Sigmoid colon (tissue), 6 donors: ENCODE measurements at regions not wholly inside any gene's neighbourhood (a gene's known extent, or its start where the extent isn't known, plus 50 kb on each side); places are given as distances from the start of the nearest gene placed in this dataset.

Experiments
- DNase-seq: peaks from one replicate; pipeline ENCODE4 v3.0.0-alpha.2; 2019
- H3K27ac ChIP-seq, 4 donors: fragments of 200-600 bp; sonication (generic); one replicate each; pipeline ENCODE4 v1.5.1; 2016 to 2019; ENCODE audit warnings: mild to moderate bottlenecking in 1 of 4
- H3K27me3 ChIP-seq, 3 donors: fragments of 200-600 bp; sonication (generic); one replicate each; pipeline ENCODE4 v1.5.1; 2019; ENCODE audit warnings: mild to moderate bottlenecking in 1 of 3
- H3K36me3 ChIP-seq, 4 donors: fragments of 200-600 bp; sonication (generic); one replicate each; pipeline ENCODE4 v1.5.1; 2016 to 2019
- H3K4me1 ChIP-seq, 4 donors: fragments of 200-600 bp; sonication (generic); one replicate each; pipeline ENCODE4 v1.5.1; 2017 to 2019
- H3K4me3 ChIP-seq, 4 donors: fragments of 200-600 bp; sonication (generic); one replicate each; pipeline ENCODE4 v1.5.1; 2017 to 2019; ENCODE audit warnings: mild to moderate bottlenecking in 2 of 4, moderate library complexity in 1 of 4
- H3K9me3 ChIP-seq, 4 donors: fragments of 200-600 bp in 3 of 4; sonication (generic) in 3 of 4; one replicate each; pipeline versions ENCODE4 v1.5.1 to v1.6.1; 2013 to 2019
- EP300 ChIP-seq, 4 donors: sonication (generic); formaldehyde crosslinking; IDR thresholded peaks; one replicate each; pipeline ENCODE4 v1.6.1; 2017; ENCODE audit warnings: antibody characterized with exemption in 4 of 4
- POLR2A ChIP-seq, 2 donors: fragments of 450-650 bp; IDR thresholded peaks; one replicate each; pipeline ENCODE4 v1.6.1; 2016; ENCODE audit warnings: antibody characterized with exemption in 2 of 2, mild to moderate bottlenecking in 2 of 2, moderate library complexity in 2 of 2
- POLR2AphosphoS5 ChIP-seq, 4 donors: sonication (generic); formaldehyde crosslinking; IDR thresholded peaks; one replicate each; pipeline ENCODE4 v1.6.1; 2017; ENCODE audit warnings: antibody characterized with exemption in 4 of 4
- WGBS, 2 donors: extraction: QIAGEN DNeasy Blood & Tissue Kit; methylation state at CpG; one replicate each; pipeline ENCODE4 v1.1.7; 2013; 5-methylcytosine and 5-hydroxymethylcytosine counted together
- intact Hi-C: fragments of 100-400 bp; cut with DNase I; formaldehyde crosslinking; loops from one replicate; pipeline ENCODE4 v1.15.1; 2023
- TF ChIP-seq, protein P1 (sequence below), 4 experiments: fragments of 450-650 bp in 3 of 4; fragments of 200-600 bp in 1 of 4; IDR thresholded peaks; one replicate each; pipeline ENCODE4 v1.5.1; 2016 to 2019; ENCODE audit warnings: antibody characterized with exemption in 4 of 4, mild to moderate bottlenecking in 3 of 4, moderate library complexity in 2 of 4
- donor health status: healthy with polysubstance abuse.
- donor health status: healthy.

GRCh38 chr1:171420810-171421209, 64.5 kb upstream of the PRRC2C start:
- H3K27me3 ChIP-seq: no peaks in the 10 kb centered on the region
- no peak overlapping the region for H3K4me3 ChIP-seq
- TF ChIP-seq POLR2AphosphoS5 (IDR thresholded peaks at IDR 0.05) (no peak), POLR2A (IDR thresholded peaks at IDR 0.05) (no peak)
- no peak for DNase-seq
- H3K4me1 ChIP-seq: no peaks in the 10 kb centered on the region
- intact Hi-C loops: no loop called here
- no peaks in the 10 kb centered on the region for H3K9me3 ChIP-seq
- H3K36me3 ChIP-seq: no peaks in the 10 kb centered on the region
- H3K27ac ChIP-seq: no peak overlapping the region

GRCh38 chr1:171421413-171422020, 63.8 kb upstream of the PRRC2C start:
- H3K27me3 ChIP-seq: no peaks in the 10 kb centered on the region
- no peak overlapping the region for H3K4me3 ChIP-seq
- WGBS, 2 donors: 65 to 74% methylated on average over 10 of the region's 10 CpGs
- intact Hi-C loops: no loop called here
- TF ChIP-seq POLR2A (IDR thresholded peaks at IDR 0.05): no peak
- no peak for TF ChIP-seq EP300 (IDR thresholded peaks at IDR 0.05)
- TF ChIP-seq, protein P1, sequence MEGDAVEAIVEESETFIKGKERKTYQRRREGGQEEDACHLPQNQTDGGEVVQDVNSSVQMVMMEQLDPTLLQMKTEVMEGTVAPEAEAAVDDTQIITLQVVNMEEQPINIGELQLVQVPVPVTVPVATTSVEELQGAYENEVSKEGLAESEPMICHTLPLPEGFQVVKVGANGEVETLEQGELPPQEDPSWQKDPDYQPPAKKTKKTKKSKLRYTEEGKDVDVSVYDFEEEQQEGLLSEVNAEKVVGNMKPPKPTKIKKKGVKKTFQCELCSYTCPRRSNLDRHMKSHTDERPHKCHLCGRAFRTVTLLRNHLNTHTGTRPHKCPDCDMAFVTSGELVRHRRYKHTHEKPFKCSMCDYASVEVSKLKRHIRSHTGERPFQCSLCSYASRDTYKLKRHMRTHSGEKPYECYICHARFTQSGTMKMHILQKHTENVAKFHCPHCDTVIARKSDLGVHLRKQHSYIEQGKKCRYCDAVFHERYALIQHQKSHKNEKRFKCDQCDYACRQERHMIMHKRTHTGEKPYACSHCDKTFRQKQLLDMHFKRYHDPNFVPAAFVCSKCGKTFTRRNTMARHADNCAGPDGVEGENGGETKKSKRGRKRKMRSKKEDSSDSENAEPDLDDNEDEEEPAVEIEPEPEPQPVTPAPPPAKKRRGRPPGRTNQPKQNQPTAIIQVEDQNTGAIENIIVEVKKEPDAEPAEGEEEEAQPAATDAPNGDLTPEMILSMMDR (IDR thresholded peaks at IDR 0.05): no peak
- TF ChIP-seq POLR2AphosphoS5 (IDR thresholded peaks at IDR 0.05): no peak
- no peaks in the 10 kb centered on the region for H3K4me1 ChIP-seq
- H3K9me3 ChIP-seq: no peaks in the 10 kb centered on the region
- no peak for DNase-seq
- H3K27ac ChIP-seq: no peak overlapping the region
- H3K36me3 ChIP-seq: no peaks in the 10 kb centered on the region

DNA sequence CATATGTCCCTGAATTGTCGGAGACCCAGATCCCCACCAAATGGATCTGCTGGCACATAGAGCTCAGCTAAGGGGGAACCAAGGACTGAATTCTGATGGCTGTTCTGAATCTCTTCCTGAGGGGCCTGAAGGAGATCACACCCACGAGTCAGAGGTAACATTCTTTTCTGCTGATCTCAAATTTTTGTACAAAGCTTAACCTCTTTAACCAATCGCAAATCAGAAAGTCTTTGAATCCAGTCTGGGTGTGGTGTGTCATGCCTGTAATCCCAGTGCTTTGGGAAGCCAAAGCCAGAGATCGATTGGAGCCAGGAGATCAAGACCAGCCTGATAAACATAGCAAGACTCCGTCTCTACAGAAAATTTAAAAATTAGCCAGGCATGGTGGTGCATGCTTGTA, 62.8 kb upstream of the PRRC2C start:
- DNase-seq: no peak
- TF ChIP-seq POLR2AphosphoS5 (IDR thresholded peaks at IDR 0.05): no peak
- TF ChIP-seq EP300 (IDR thresholded peaks at IDR 0.05): no peak
- TF ChIP-seq, protein P1 (IDR thresholded peaks at IDR 0.05): no peak
- no peak for TF ChIP-seq POLR2A (IDR thresholded peaks at IDR 0.05)

DNA sequence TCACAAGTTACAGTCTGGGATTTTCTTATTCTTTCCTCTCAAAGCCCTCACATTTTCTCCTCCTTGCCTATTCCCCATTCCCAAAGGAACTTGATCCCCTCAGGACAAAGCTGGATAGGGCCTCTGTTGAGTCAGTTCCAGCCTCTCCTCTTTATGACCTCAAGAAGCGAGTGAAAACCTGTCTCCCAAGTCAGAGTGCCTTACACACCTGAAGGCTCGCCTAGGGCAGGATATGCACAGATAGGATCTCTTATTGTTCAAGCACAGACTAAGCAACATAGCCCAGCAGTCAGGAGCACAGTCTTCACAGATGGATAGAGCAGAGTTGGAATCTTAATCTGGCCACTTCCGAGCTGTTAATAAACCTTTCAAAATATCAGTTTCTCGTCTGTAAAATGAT, 60.8 kb upstream of the PRRC2C start:
- no peak overlapping the region for H3K27ac ChIP-seq
- no peak for TF ChIP-seq EP300 (IDR thresholded peaks at IDR 0.05)
- no peak for TF ChIP-seq POLR2A (IDR thresholded peaks at IDR 0.05)
- TF ChIP-seq, protein P1 (IDR thresholded peaks at IDR 0.05): no peak
- WGBS, 2 donors: 71 to 82% methylated on average over 4 of the region's 4 CpGs

More for the DNA sequence above, 62.8 kb upstream of the PRRC2C start:
- Histone ChIP-seq H3K4me3 (no peak overlapping the region), H3K27ac (no peak overlapping the region), H3K4me1 (no peaks in the 10 kb centered on the region), H3K36me3 (no peaks in the 10 kb centered on the region), H3K9me3 (no peaks in the 10 kb centered on the region), H3K27me3 (no peaks in the 10 kb centered on the region)
- intact Hi-C loops: no loop called here
- WGBS, 2 donors: 83 to 85% methylated on average over 5 of the region's 5 CpGs

DNA sequence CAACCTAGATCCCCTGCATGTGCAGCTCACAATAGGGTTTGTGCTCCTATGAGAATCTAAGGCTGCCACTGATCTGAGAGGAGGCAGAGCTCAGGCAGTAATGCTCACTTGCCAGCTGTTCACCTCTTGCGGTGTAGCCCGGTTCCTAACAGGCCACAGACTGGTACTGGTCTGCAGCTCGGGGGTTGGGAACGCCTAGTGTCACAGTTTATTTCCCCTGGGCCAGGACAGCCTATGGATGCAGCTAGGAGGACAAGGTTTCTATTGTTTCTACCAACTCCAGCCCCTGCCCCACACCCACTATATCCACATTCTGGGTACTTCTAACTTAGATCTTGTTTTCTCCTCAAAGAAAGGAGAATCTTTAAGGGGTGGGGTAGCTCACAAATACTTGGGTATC, 58.7 kb upstream of the PRRC2C start:
- Histone ChIP-seq H3K4me1 (no peaks in the 10 kb centered on the region), H3K4me3 (no peak overlapping the region), H3K36me3 (no peaks in the 10 kb centered on the region), H3K27ac (no peak overlapping the region), H3K9me3 (peaks cover 0 to 2% (median 0%) of the 10 kb centered on the region in 4 donors), H3K27me3 (no peaks in the 10 kb centered on the region)
- no peak for DNase-seq
- TF ChIP-seq, protein P1 (IDR thresholded peaks at IDR 0.05): no peak
- TF ChIP-seq POLR2A (IDR thresholded peaks at IDR 0.05) (no peak), POLR2AphosphoS5 (IDR thresholded peaks at IDR 0.05) (no peak), EP300 (IDR thresholded peaks at IDR 0.05) (no peak)
- intact Hi-C loops: no loop called here
- 73 to 75% methylated on average over 4 of the region's 4 CpGs for WGBS, 2 donors

More for the DNA sequence above, 60.8 kb upstream of the PRRC2C start:
- Histone ChIP-seq H3K4me1 (no peaks in the 10 kb centered on the region), H3K9me3 (peaks cover 0 to 2% (median 0%) of the 10 kb centered on the region in 4 donors), H3K27me3 (no peaks in the 10 kb centered on the region), H3K36me3 (no peaks in the 10 kb centered on the region), H3K4me3 (no peak overlapping the region)
- no peak for DNase-seq
- intact Hi-C loops: no loop called here
